CD4-positive, alpha-beta memory T cell (primary cell): ENCODE measurements at regions not wholly inside any gene's neighbourhood (a gene's known extent, or its start where the extent isn't known, plus 50 kb on each side); places are given as distances from the start of the nearest gene placed in this dataset.

Experiments
- CTCF ChIA-PET: fragments of 350-600 bp; sonication (Branson Sonifier 250); formaldehyde crosslinking; loops from one replicate; lab custom pipeline; 2021; ENCODE audit warnings: inconsistent platforms; ENCODE audit not compliant: partially characterized antibody; lab: Charles Lee
- POLR2A ChIA-PET: fragments of 350-600 bp; sonication (Branson Sonifier 250); formaldehyde crosslinking; loops from one replicate; lab custom pipeline; 2021; ENCODE audit not compliant: partially characterized antibody; lab: Charles Lee
- DNase-seq, 5 donors: peaks; one replicate each; pipeline versions ENCODE4 v3.0.0 to v3.0.0-alpha.2; 2020 to 2022; ENCODE audit warnings: mixed read lengths in 1 of 5
- H3K27ac ChIP-seq: one replicate; pipeline ENCODE4 v1.7.0; 2013; ENCODE audit warnings: low read depth, low read length
- H3K27me3 ChIP-seq: 2 replicates; pipeline ENCODE4 v1.7.0; 2013; ENCODE audit warnings: mild to moderate bottlenecking, low read length, moderate library complexity; ENCODE audit not compliant: insufficient read depth
- H3K36me3 ChIP-seq: 2 replicates; pipeline ENCODE4 v1.7.0; 2013; ENCODE audit warnings: mild to moderate bottlenecking, low read length, moderate library complexity; ENCODE audit not compliant: insufficient read depth
- H3K4me1 ChIP-seq: 2 replicates; pipeline ENCODE4 v1.7.0; 2013; ENCODE audit warnings: mild to moderate bottlenecking, low read length, moderate library complexity; ENCODE audit not compliant: insufficient read depth
- H3K4me3 ChIP-seq, 2 donors: one replicate each; pipeline ENCODE4 v1.7.0; 2013; ENCODE audit warnings: low read length in 2 of 2, mild to moderate bottlenecking in 1 of 2
- H3K9me3 ChIP-seq, 2 donors: one replicate each; pipeline ENCODE4 v1.7.0; 2013; ENCODE audit warnings: low read length in 2 of 2, control low read depth in 1 of 2; ENCODE audit not compliant: control insufficient read depth in 1 of 2
- H3K27ac Mint-ChIP-seq, 7 donors: one replicate each; pipeline ENCODE4 v1.8.0; 2020 to 2021; ENCODE audit warnings: mixed read lengths in 7 of 7, mild to moderate bottlenecking in 6 of 7, inconsistent platforms in 3 of 7, moderate library complexity in 3 of 7
- H3K27me3 Mint-ChIP-seq, 2 donors: one replicate each; pipeline ENCODE4 v1.8.0; 2020 to 2021; ENCODE audit warnings: mixed read lengths in 2 of 2
- H3K36me3 Mint-ChIP-seq, 2 donors: one replicate each; pipeline ENCODE4 v1.8.0; 2020 to 2021; ENCODE audit warnings: mixed read lengths in 2 of 2, inconsistent platforms in 1 of 2, mild to moderate bottlenecking in 1 of 2
- H3K4me1 Mint-ChIP-seq, 4 donors: one replicate each; pipeline ENCODE4 v1.8.0; 2020 to 2021; ENCODE audit warnings: mixed read lengths in 4 of 4, mild to moderate bottlenecking in 1 of 4
- H3K4me3 Mint-ChIP-seq, 8 donors: one replicate each; pipeline ENCODE4 v1.8.0; 2020 to 2021; ENCODE audit warnings: mixed read lengths in 8 of 8, mild to moderate bottlenecking in 7 of 8, moderate library complexity in 6 of 8, inconsistent platforms in 3 of 8
- H3K9me3 Mint-ChIP-seq, 8 donors: one replicate each; pipeline ENCODE4 v1.8.0; 2020 to 2021; ENCODE audit warnings: mixed read lengths in 8 of 8, mild to moderate bottlenecking in 5 of 8, inconsistent platforms in 3 of 8, moderate library complexity in 1 of 8
- intact Hi-C: fragments of 100-400 bp; cut with micrococcal nuclease; formaldehyde crosslinking; loops from one replicate; pipeline ENCODE4 v1.15.1; 2023

GRCh38 chr12:13718271-13718670 is 263.1 kb downstream of the GRIN2B start:
- Histone ChIP-seq H3K36me3 (no peaks in the 10 kb centered on the region), H3K27ac (no peak overlapping the region), H3K4me3 (no peak overlapping the region), H3K9me3 (no peaks in the 10 kb centered on the region), H3K27me3 (no peaks in the 10 kb centered on the region), H3K4me1 (no peaks in the 10 kb centered on the region)
- CTCF ChIA-PET, result no interaction called here
- no peaks in the 10 kb centered on the region for H3K36me3 Mint-ChIP-seq
- DNase-seq, result no peak
- H3K4me3 Mint-ChIP-seq, result no peak overlapping the region
- intact Hi-C loops, result no loop called here
- POLR2A ChIA-PET, result no interaction called here
- H3K4me1 Mint-ChIP-seq, result no peaks in the 10 kb centered on the region
- peaks cover 0 to 3% of the 10 kb centered on the region in 2 donors for H3K27me3 Mint-ChIP-seq
- peaks cover 0 to 5% (median 0%) of the 10 kb centered on the region in 8 donors for H3K9me3 Mint-ChIP-seq
- H3K27ac Mint-ChIP-seq, result peak overlapping the region in 1 of 7 donors; percentile 75

GRCh38 chr12:13716119-13716518 is 265.3 kb downstream of the GRIN2B start:
- Histone ChIP-seq H3K4me1 (no peaks in the 10 kb centered on the region), H3K27ac (no peak overlapping the region), H3K36me3 (no peaks in the 10 kb centered on the region), H3K27me3 (no peaks in the 10 kb centered on the region), H3K4me3 (no peak overlapping the region), H3K9me3 (no peaks in the 10 kb centered on the region)
- peaks cover 0 to 6% (median 0%) of the 10 kb centered on the region in 8 donors for H3K9me3 Mint-ChIP-seq
- ChIA-PET POLR2A (no interaction called here), CTCF (no interaction called here)
- H3K4me1 Mint-ChIP-seq, result no peaks in the 10 kb centered on the region
- H3K36me3 Mint-ChIP-seq, result no peaks in the 10 kb centered on the region
- intact Hi-C loops, result no loop called here
- DNase-seq, result no peak
- H3K27ac Mint-ChIP-seq, result no peak overlapping the region
- H3K27me3 Mint-ChIP-seq, result peaks cover 0 to 2% of the 10 kb centered on the region in 2 donors
- no peak overlapping the region for H3K4me3 Mint-ChIP-seq

GRCh38 chr12:13713556-13714410 is 267.6 kb downstream of the GRIN2B start:
- H3K4me1 Mint-ChIP-seq, result no peaks in the 10 kb centered on the region
- peaks cover 0 to 5% (median 0%) of the 10 kb centered on the region in 8 donors for H3K9me3 Mint-ChIP-seq
- H3K27me3 Mint-ChIP-seq, result peaks cover 0 to 2% of the 10 kb centered on the region in 2 donors
- H3K4me3 Mint-ChIP-seq, result no peak overlapping the region
- no peaks in the 10 kb centered on the region for H3K4me1 ChIP-seq
- ChIA-PET POLR2A (no interaction called here), CTCF (no interaction called here)
- no peaks in the 10 kb centered on the region for H3K27me3 ChIP-seq
- intact Hi-C loops, result no loop called here
- no peak overlapping the region for H3K4me3 ChIP-seq
- no peaks in the 10 kb centered on the region for H3K36me3 Mint-ChIP-seq
- no peaks in the 10 kb centered on the region for H3K36me3 ChIP-seq
- no peak overlapping the region for H3K27ac Mint-ChIP-seq
- no peak overlapping the region for H3K27ac ChIP-seq
- no peak for DNase-seq
- H3K9me3 ChIP-seq, result no peaks in the 10 kb centered on the region

GRCh38 chr12:13707829-13708228 is 273.6 kb downstream of the GRIN2B start:
- CTCF ChIA-PET, result no interaction called here
- Mint-ChIP-seq H3K27me3 (peaks cover 2 to 9% of the 10 kb centered on the region in 2 donors), H3K4me3 (no peak overlapping the region), H3K4me1 (no peaks in the 10 kb centered on the region), H3K27ac (no peak overlapping the region), H3K9me3 (peaks cover 0 to 4% (median 0%) of the 10 kb centered on the region in 8 donors), H3K36me3 (no peaks in the 10 kb centered on the region)
- no peaks in the 10 kb centered on the region for H3K9me3 ChIP-seq
- no peaks in the 10 kb centered on the region for H3K36me3 ChIP-seq
- no peaks in the 10 kb centered on the region for H3K4me1 ChIP-seq
- no peaks in the 10 kb centered on the region for H3K27me3 ChIP-seq
- POLR2A ChIA-PET, result no interaction called here
- no peak overlapping the region for H3K27ac ChIP-seq
- intact Hi-C loops, result no loop called here
- no peak overlapping the region for H3K4me3 ChIP-seq
- DNase-seq, result no peak

GRCh38 chr12:13702381-13702780 is 279.0 kb downstream of the GRIN2B start:
- H3K4me3 Mint-ChIP-seq, result no peak overlapping the region
- Histone ChIP-seq H3K27ac (no peak overlapping the region), H3K4me3 (no peak overlapping the region), H3K4me1 (no peaks in the 10 kb centered on the region), H3K27me3 (no peaks in the 10 kb centered on the region), H3K36me3 (no peaks in the 10 kb centered on the region), H3K9me3 (no peaks in the 10 kb centered on the region)
- no peaks in the 10 kb centered on the region for H3K36me3 Mint-ChIP-seq
- ChIA-PET POLR2A (interaction anchor here (0.7 kb wide), 1 partner anchor 137 kb away, joined by 3 read pairs; no protein-coding TSS in a partner anchor), CTCF (no interaction called here)
- H3K27ac Mint-ChIP-seq, result no peak overlapping the region
- H3K27me3 Mint-ChIP-seq, result peaks cover 0 to 12% of the 10 kb centered on the region in 2 donors
- peaks cover 0 to 2% (median 0%) of the 10 kb centered on the region in 8 donors for H3K9me3 Mint-ChIP-seq
- intact Hi-C loops, result no loop called here
- no peak for DNase-seq
- no peaks in the 10 kb centered on the region for H3K4me1 Mint-ChIP-seq

GRCh38 chr12:13701502-13701901 is 279.9 kb downstream of the GRIN2B start:
- no peaks in the 10 kb centered on the region for H3K4me1 ChIP-seq
- peaks cover 0 to 7% of the 10 kb centered on the region in 2 donors for H3K27me3 Mint-ChIP-seq
- no peak overlapping the region for H3K4me3 Mint-ChIP-seq
- no peaks in the 10 kb centered on the region for H3K9me3 ChIP-seq
- H3K27me3 ChIP-seq, result no peaks in the 10 kb centered on the region
- no peak for DNase-seq
- H3K36me3 Mint-ChIP-seq, result no peaks in the 10 kb centered on the region
- CTCF ChIA-PET, result no interaction called here
- POLR2A ChIA-PET, result no interaction called here
- no peak overlapping the region for H3K27ac ChIP-seq
- peaks cover 0 to 2% (median 0%) of the 10 kb centered on the region in 8 donors for H3K9me3 Mint-ChIP-seq
- H3K27ac Mint-ChIP-seq, result no peak overlapping the region
- H3K4me1 Mint-ChIP-seq, result no peaks in the 10 kb centered on the region
- H3K4me3 ChIP-seq, result no peak overlapping the region
- H3K36me3 ChIP-seq, result no peaks in the 10 kb centered on the region
- intact Hi-C loops, result no loop called here

- Mint-ChIP-seq H3K4me1 (no peaks in the 10 kb centered on the region), H3K27ac (no peak overlapping the region), H3K36me3 (no peaks in the 10 kb centered on the region), H3K4me3 (no peak overlapping the region), H3K27me3 (peaks cover 3 to 5% of the 10 kb centered on the region in 2 donors), H3K9me3 (no peaks in the 10 kb centered on the region)
- H3K36me3 ChIP-seq, result no peaks in the 10 kb centered on the region
- intact Hi-C loops, result no loop called here
- CTCF ChIA-PET, result no interaction called here
- peak in 1 of 5 donors; percentile 39 for DNase-seq
- no peak overlapping the region for H3K27ac ChIP-seq
- H3K4me3 ChIP-seq, result no peak overlapping the region
- H3K27me3 ChIP-seq, result no peaks in the 10 kb centered on the region
- H3K4me1 ChIP-seq, result no peaks in the 10 kb centered on the region
- POLR2A ChIA-PET, result no interaction called here
- no peaks in the 10 kb centered on the region for H3K9me3 ChIP-seq
Measured at GRCh38 chr12:13697973-13698372, 283.4 kb downstream of the GRIN2B start.
